Suprapubic skin (tissue), 4 donors: ENCODE measurements at regions not wholly inside any gene's neighbourhood (a gene's known extent, or its start where the extent isn't known, plus 50 kb on each side); places are given as distances from the start of the nearest gene placed in this dataset.
"Not testable (repeated sequence)": the region's sequence is repeated elsewhere in the genome, so short reads cannot be mapped to it uniquely, and the experiment has no call there.

Source experiments
- DNase-seq, 2 donors: peaks; one replicate each; pipeline ENCODE4 v3.0.0-alpha.2; 2019; ENCODE audit warnings: low spot score in 2 of 2
- H3K27ac ChIP-seq: fragments of 200-600 bp; sonication (generic); one replicate; pipeline ENCODE4 v1.5.1; 2019
- H3K27me3 ChIP-seq: fragments of 200-600 bp; sonication (generic); one replicate; pipeline ENCODE4 v1.5.1; 2019
- H3K36me3 ChIP-seq: fragments of 200-600 bp; sonication (generic); one replicate; pipeline ENCODE4 v1.5.1; 2019
- H3K4me1 ChIP-seq: fragments of 200-600 bp; sonication (generic); one replicate; pipeline ENCODE4 v1.5.1; 2019
- H3K4me3 ChIP-seq: fragments of 200-600 bp; sonication (generic); one replicate; pipeline ENCODE4 v1.5.1; 2019; ENCODE audit warnings: mild to moderate bottlenecking
- H3K9me3 ChIP-seq: fragments of 200-600 bp; sonication (generic); one replicate; pipeline ENCODE4 v1.5.1; 2019
- CTCF ChIP-seq, 2 donors: fragments of 200-600 bp in 1 of 2; fragments of 450-650 bp in 1 of 2; sonication (generic) in 1 of 2; IDR thresholded peaks; one replicate each; pipeline ENCODE4 v1.5.1; 2016 to 2019; ENCODE audit warnings: antibody characterized with exemption in 2 of 2, mild to moderate bottlenecking in 1 of 2, moderate library complexity in 1 of 2
- EP300 ChIP-seq: sonication (generic); formaldehyde crosslinking; IDR thresholded peaks from one replicate; pipeline ENCODE4 v1.6.1; 2017; ENCODE audit warnings: antibody characterized with exemption
- POLR2A ChIP-seq, 2 donors: fragments of 450-650 bp; IDR thresholded peaks; one replicate each; pipeline ENCODE4 v1.6.1; 2017; ENCODE audit warnings: antibody characterized with exemption in 2 of 2, mild to moderate bottlenecking in 2 of 2, moderate library complexity in 2 of 2
- POLR2AphosphoS5 ChIP-seq, 3 donors: sonication (generic); formaldehyde crosslinking; IDR thresholded peaks; one replicate each; pipeline ENCODE4 v1.6.1; 2017; ENCODE audit warnings: antibody characterized with exemption in 3 of 3
- WGBS: methylation state at CpG from one replicate; pipeline ENCODE4 v1.1.5; 2018; 5-methylcytosine and 5-hydroxymethylcytosine counted together

GRCh38 chr5:87190687-87191086 is 77.0 kb upstream of the RASA1 start:
- DNase-seq: no peak
- Histone ChIP-seq H3K27me3 (no peaks in the 10 kb centered on the region), H3K36me3 (no peaks in the 10 kb centered on the region), H3K9me3 (no peaks in the 10 kb centered on the region), H3K4me1 (no peaks in the 10 kb centered on the region), H3K27ac (no peak overlapping the region), H3K4me3 (no peak overlapping the region)
- no peak for TF ChIP-seq CTCF (IDR thresholded peaks at IDR 0.05)
- no peak for TF ChIP-seq POLR2AphosphoS5 (IDR thresholded peaks at IDR 0.05)
- no peak for TF ChIP-seq POLR2A (IDR thresholded peaks at IDR 0.05)
- TF ChIP-seq EP300: no peak

GRCh38 chr5:87191645-87192044 is 76.0 kb upstream of the RASA1 start:
- Histone ChIP-seq H3K9me3 (no peaks in the 10 kb centered on the region), H3K27ac (no peak overlapping the region), H3K4me3 (no peak overlapping the region), H3K4me1 (no peaks in the 10 kb centered on the region), H3K36me3 (no peaks in the 10 kb centered on the region), H3K27me3 (no peaks in the 10 kb centered on the region)
- TF ChIP-seq POLR2A (IDR thresholded peaks at IDR 0.05) (no peak), POLR2AphosphoS5 (IDR thresholded peaks at IDR 0.05) (no peak), CTCF (IDR thresholded peaks at IDR 0.05) (no peak), EP300 (no peak)
- no peak for DNase-seq

- Histone ChIP-seq H3K4me1 (no peaks in the 10 kb centered on the region), H3K36me3 (no peaks in the 10 kb centered on the region), H3K27ac (no peak overlapping the region), H3K9me3 (no peaks in the 10 kb centered on the region), H3K27me3 (no peaks in the 10 kb centered on the region), H3K4me3 (no peak overlapping the region)
- DNase-seq: no peak
- WGBS: 47% methylated on average over 4 of the region's 4 CpGs
- TF ChIP-seq EP300 (no peak), POLR2A (IDR thresholded peaks at IDR 0.05) (no peak), POLR2AphosphoS5 (IDR thresholded peaks at IDR 0.05) (no peak), CTCF (IDR thresholded peaks at IDR 0.05) (no peak)
These were observed 72.5 kb upstream of the RASA1 start for GRCh38 chr5:87195104-87195591.

- no peak for TF ChIP-seq EP300
- TF ChIP-seq CTCF (IDR thresholded peaks at IDR 0.05): no peak
- TF ChIP-seq POLR2A (IDR thresholded peaks at IDR 0.05): no peak
- no peak for TF ChIP-seq POLR2AphosphoS5 (IDR thresholded peaks at IDR 0.05)
- no peaks in the 10 kb centered on the region for H3K4me1 ChIP-seq
These were observed 72.1 kb upstream of the RASA1 start for GRCh38 chr5:87195616-87196015.

GRCh38 chr5:87198010-87198409 is 69.7 kb upstream of the RASA1 start:
- Histone ChIP-seq H3K27ac (no peak overlapping the region), H3K27me3 (no peaks in the 10 kb centered on the region), H3K4me3 (no peak overlapping the region), H3K4me1 (no peaks in the 10 kb centered on the region), H3K9me3 (no peaks in the 10 kb centered on the region), H3K36me3 (no peaks in the 10 kb centered on the region)
- 95% methylated on average over 5 of the region's 5 CpGs for WGBS
- DNase-seq: no peak
- TF ChIP-seq EP300 (no peak), CTCF (IDR thresholded peaks at IDR 0.05) (no peak), POLR2AphosphoS5 (IDR thresholded peaks at IDR 0.05) (no peak), POLR2A (IDR thresholded peaks at IDR 0.05) (no peak)

More at GRCh38 chr5:87195616-87196015, 72.1 kb upstream of the RASA1 start:
- Histone ChIP-seq H3K36me3 (no peaks in the 10 kb centered on the region), H3K27me3 (no peaks in the 10 kb centered on the region), H3K9me3 (no peaks in the 10 kb centered on the region), H3K27ac (no peak overlapping the region), H3K4me3 (no peak overlapping the region)
- 70% methylated on average over 3 of the region's 3 CpGs for WGBS
- DNase-seq: no peak

GRCh38 chr5:87199246-87199645 is 68.4 kb upstream of the RASA1 start:
- H3K27ac ChIP-seq, DNase-seq, H3K27me3 ChIP-seq, H3K9me3 ChIP-seq, H3K36me3 ChIP-seq, H3K4me3 ChIP-seq, H3K4me1 ChIP-seq: not testable (repeated sequence)
- WGBS: 71% methylated on average over 1 of the region's 1 CpG

GRCh38 chr5:87199704-87200103 is 68.0 kb upstream of the RASA1 start:
- WGBS: 84% methylated on average over 2 of the region's 2 CpGs
- H3K27ac ChIP-seq, H3K4me3 ChIP-seq: not testable (repeated sequence)

More at GRCh38 chr5:87199704-87200103, 68.0 kb upstream of the RASA1 start:
- not testable (repeated sequence) for DNase-seq, H3K9me3 ChIP-seq, H3K36me3 ChIP-seq, H3K4me1 ChIP-seq, H3K27me3 ChIP-seq
